ENCODE measurements at regions not wholly inside any gene's neighbourhood (a gene's known extent, or its start where the extent isn't known, plus 50 kb on each side); places are given as distances from the start of the nearest gene placed in this dataset.

DNA sequence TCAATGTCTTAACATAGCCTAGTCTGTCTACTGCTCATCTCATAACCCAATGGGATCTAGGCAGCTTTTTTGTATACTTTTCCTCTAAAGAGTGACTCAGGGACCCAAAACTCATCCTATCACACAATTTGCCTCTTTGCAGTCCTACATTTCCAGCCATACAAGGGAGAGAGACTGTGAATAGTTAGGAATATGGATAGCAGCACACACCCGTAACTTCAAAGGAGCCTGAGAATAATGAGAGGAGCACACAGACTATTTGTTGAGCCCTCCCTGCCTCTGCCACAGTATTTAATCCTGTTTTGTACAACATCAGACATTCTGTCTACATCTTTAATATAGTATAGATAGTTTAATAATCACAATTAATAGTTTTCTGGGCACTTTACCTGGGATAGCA, 83.2 kb downstream of the AREG start:
- TF ChIP-seq, protein P1, sequence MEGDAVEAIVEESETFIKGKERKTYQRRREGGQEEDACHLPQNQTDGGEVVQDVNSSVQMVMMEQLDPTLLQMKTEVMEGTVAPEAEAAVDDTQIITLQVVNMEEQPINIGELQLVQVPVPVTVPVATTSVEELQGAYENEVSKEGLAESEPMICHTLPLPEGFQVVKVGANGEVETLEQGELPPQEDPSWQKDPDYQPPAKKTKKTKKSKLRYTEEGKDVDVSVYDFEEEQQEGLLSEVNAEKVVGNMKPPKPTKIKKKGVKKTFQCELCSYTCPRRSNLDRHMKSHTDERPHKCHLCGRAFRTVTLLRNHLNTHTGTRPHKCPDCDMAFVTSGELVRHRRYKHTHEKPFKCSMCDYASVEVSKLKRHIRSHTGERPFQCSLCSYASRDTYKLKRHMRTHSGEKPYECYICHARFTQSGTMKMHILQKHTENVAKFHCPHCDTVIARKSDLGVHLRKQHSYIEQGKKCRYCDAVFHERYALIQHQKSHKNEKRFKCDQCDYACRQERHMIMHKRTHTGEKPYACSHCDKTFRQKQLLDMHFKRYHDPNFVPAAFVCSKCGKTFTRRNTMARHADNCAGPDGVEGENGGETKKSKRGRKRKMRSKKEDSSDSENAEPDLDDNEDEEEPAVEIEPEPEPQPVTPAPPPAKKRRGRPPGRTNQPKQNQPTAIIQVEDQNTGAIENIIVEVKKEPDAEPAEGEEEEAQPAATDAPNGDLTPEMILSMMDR (conservative IDR thresholded peaks at IDR 0.05; ENCODE audit: low read depth, low read length), result no peak
- H3K4me3 ChIP-seq (ENCODE audit: low read depth, low read length), result no peak overlapping the region
- DNase-seq (ENCODE audit: low read depth), result no peak

DNA sequence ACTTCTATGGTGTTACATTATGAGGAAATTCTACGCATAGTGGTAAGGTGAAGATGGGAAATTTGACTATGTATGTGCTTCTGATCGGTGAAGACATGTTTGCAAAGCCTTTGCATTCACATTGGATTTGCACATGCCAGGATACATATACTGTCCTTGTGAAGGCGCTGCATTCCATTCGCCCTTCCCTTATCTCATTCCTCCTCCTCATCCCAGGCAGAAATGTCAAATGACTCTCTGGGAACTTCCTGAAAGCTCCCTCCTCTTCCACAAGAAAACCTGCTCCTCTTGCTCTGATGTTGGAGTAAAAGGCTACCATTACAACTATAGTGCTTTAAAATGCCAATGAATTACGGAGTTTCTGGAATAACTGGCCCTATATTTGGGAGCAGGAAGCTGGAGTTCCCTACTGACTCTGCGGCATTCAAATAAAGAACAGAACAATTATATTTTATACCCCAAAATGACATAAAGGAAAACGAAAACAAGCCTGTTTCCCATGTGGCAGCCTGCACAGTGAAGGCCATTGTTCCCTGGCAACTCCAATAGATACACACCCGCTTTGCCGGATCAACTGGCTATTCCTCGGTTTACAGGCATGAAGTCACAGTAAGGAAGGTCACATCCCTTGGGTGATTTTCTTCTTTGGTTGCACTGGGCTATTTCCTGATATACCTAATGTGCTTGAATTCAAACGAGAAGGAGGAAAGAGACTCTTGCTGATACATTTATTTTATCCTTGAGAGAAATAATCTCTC, 84.5 kb downstream of the AREG start:
- TF ChIP-seq, protein P1 (conservative IDR thresholded peaks at IDR 0.05; ENCODE audit: low read depth, low read length), result no peak
- no peak overlapping the region for H3K4me3 ChIP-seq (ENCODE audit: low read depth, low read length)
- no peak for DNase-seq (ENCODE audit: low read depth)

DNA sequence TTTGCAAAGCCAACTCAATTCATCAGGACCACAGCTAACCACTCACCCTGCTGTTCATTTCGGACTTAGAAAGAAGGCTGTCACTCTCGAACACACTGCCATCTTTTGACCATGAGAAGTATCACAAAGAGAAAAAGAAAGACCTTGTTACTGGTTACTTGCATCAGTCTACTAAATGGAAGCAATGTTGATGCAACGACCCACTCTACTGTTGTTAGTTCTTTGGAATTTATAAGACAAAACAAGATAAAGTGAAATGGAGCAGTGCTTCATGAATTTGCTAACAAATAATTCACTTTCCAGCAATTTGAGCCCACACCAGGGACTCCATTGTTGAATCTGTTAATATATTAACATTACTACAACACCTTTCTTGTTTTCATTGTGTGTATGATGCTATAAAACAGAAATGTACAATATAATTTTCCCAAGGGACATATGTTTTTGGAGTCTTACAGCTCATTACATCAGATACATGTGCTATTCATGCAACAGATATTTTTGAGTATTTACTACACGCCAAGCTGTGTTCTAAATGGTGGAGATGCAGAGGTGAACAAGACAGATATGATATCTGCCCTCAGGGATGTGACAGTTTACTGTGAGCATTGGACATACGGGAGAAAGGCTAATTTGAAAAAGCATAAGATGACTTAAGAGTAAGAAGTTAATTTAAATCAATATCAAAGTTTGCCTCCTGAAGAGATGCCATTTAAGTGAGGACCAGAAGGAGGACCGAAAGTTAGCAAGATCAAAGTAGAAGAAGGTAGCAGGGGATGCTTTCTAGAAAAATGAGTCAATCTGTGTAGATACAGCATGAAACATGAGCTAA, 87.2 kb downstream of the AREG start:
- no peak overlapping the region for H3K4me3 ChIP-seq (ENCODE audit: low read depth, low read length)
- TF ChIP-seq, protein P1 (conservative IDR thresholded peaks at IDR 0.05; ENCODE audit: low read depth, low read length), result peak; percentile 87
- peak; percentile 56 for DNase-seq (ENCODE audit: low read depth)

DNA sequence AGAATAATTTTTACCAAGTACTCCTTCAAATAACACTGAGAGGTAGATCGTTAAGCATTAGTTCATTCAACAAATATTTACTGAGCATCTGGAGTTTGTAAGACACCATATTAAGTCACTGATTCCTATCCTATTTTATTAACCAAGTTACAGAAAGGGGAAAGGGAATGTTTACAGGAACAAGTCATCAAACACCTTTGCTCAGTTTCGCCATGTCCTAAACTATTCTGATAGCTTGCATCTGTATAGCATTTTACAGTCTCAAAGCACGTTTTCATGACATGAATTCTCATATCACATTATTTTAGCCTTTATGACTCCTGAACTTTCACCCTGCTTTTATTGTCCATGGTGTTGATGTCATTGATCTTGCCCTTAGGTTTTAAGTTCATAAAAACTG, 89.2 kb downstream of the AREG start:
- no peak for DNase-seq (ENCODE audit: low read depth)
- no peak overlapping the region for H3K4me3 ChIP-seq (ENCODE audit: low read depth, low read length)
- TF ChIP-seq, protein P1 (conservative IDR thresholded peaks at IDR 0.05; ENCODE audit: low read depth, low read length), result no peak

DNA sequence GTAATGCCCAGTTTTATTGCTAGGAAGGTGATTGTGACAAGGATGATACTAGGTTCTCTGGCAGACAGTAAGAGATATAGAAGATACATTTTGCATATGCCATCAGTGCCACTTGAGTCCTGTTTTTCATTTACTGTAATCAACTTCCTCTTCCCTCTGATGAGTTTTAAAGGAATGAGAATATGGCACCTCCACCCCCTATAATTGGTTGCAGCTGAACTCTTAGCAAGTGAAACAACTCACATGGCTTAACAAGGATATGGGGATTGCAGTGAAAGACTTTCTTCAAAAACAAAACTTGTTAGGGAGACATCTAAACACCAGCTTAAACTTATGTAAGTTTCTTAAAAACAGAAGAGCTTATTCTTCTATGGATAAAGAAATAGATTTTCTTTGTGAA, 90.0 kb downstream of the AREG start:
- TF ChIP-seq, protein P1 (conservative IDR thresholded peaks at IDR 0.05; ENCODE audit: low read depth, low read length), result no peak
- no peak for DNase-seq (ENCODE audit: low read depth)

DNA sequence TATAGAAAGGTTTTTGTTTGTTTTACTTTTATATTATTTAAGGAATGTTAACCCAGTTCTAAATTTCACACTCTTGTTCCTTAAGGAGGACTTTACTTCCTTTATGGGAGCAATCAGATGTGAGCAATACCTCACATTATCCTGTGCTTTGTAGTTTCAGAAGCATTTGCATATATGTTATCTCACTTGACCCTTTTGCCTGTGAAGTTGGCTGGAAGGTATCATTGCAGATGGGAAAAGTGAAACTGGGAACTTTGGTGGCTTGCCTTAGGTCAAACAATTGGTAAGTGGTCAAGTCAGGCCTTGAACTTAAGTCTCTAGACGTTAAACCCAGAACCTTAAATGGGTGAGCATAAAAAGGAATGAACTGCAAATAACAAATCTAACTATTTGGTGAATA, 90.6 kb downstream of the AREG start:
- H3K4me3 ChIP-seq (ENCODE audit: low read depth, low read length), result no peak overlapping the region
- no peak for DNase-seq (ENCODE audit: low read depth)
- TF ChIP-seq, protein P1 (conservative IDR thresholded peaks at IDR 0.05; ENCODE audit: low read depth, low read length), result no peak

More for the DNA sequence above, 90.0 kb downstream of the AREG start:
- no peak overlapping the region for H3K4me3 ChIP-seq (ENCODE audit: low read depth, low read length)
